Sigmoid colon (tissue), 4 donors: ENCODE measurements at regions not wholly inside any gene's neighbourhood (a gene's known extent, or its start where the extent isn't known, plus 50 kb on each side); places are given as distances from the start of the nearest gene placed in this dataset.

Experiments
- CTCF ChIP-seq, 4 experiments: fragments of 450-650 bp in 3 of 4; fragments of 200-600 bp in 1 of 4; IDR thresholded peaks; one replicate each; pipeline ENCODE4 v1.5.1; 2016 to 2019; ENCODE audit warnings: antibody characterized with exemption in 4 of 4, mild to moderate bottlenecking in 3 of 4, moderate library complexity in 2 of 4
- EP300 ChIP-seq, 4 donors: sonication (generic); formaldehyde crosslinking; IDR thresholded peaks; one replicate each; pipeline ENCODE4 v1.6.1; 2017; ENCODE audit warnings: antibody characterized with exemption in 4 of 4
- POLR2A ChIP-seq, 2 donors: fragments of 450-650 bp; IDR thresholded peaks; one replicate each; pipeline ENCODE4 v1.6.1; 2016; ENCODE audit warnings: antibody characterized with exemption in 2 of 2, mild to moderate bottlenecking in 2 of 2, moderate library complexity in 2 of 2
- POLR2AphosphoS5 ChIP-seq, 4 donors: sonication (generic); formaldehyde crosslinking; IDR thresholded peaks; one replicate each; pipeline ENCODE4 v1.6.1; 2017; ENCODE audit warnings: antibody characterized with exemption in 4 of 4

GRCh38 chr12:76649099-76649498, 89.5 kb upstream of the OSBPL8 start:
- TF ChIP-seq POLR2AphosphoS5 (IDR thresholded peaks at IDR 0.05) (no peak), CTCF (IDR thresholded peaks at IDR 0.05) (no peak), POLR2A (IDR thresholded peaks at IDR 0.05) (no peak), EP300 (IDR thresholded peaks at IDR 0.05) (no peak)
